NB4 (cell line): ENCODE measurements at regions not wholly inside any gene's neighbourhood (a gene's known extent, or its start where the extent isn't known, plus 50 kb on each side); places are given as distances from the start of the nearest gene placed in this dataset.
"Not testable (repeated sequence)": the region's sequence is repeated elsewhere in the genome, so short reads cannot be mapped to it uniquely, and the experiment has no call there.

Experiments
- CTCF ChIP-seq: IDR thresholded peaks from one replicate; pipeline ENCODE4 v1.5.1; 2012; ENCODE audit warnings: low read depth, low read length
- MAX ChIP-seq: IDR thresholded peaks from 2 replicates; pipeline ENCODE4 v1.6.1; 2011; ENCODE audit warnings: low read depth, low read length
- POLR2A ChIP-seq: IDR thresholded peaks from 2 replicates; pipeline ENCODE4 v1.6.1; 2011; ENCODE audit warnings: mild to moderate bottlenecking; ENCODE audit not compliant: insufficient read length; ENCODE audit errors: extremely low read depth

- not testable (repeated sequence) for TF ChIP-seq CTCF, MAX, POLR2A
Observed at GRCh38 chr6:76744151-76744720, 671.8 kb upstream of the IMPG1 start.
